ENCODE measurements at regions not wholly inside any gene's neighbourhood (a gene's known extent, or its start where the extent isn't known, plus 50 kb on each side); places are given as distances from the start of the nearest gene placed in this dataset.

GRCh38 chr6:102961902-102962301, 1568.4 kb downstream of the GRIK2 start:
- Histone ChIP-seq H3K27ac (ENCODE audit: insufficient read depth, low read depth, low read length) (no peak overlapping the region), H3K9me1 (replicated peaks; ENCODE audit: control insufficient read depth, extremely low read depth, insufficient read depth, low read length) (no peaks in the 10 kb centered on the region), H3K9ac (replicated peaks; ENCODE audit: extremely low read depth, insufficient read depth, low read length) (no peak overlapping the region), H4K20me1 (replicated peaks; ENCODE audit: control insufficient read depth, extremely low read depth, insufficient read depth, low read length) (no peaks in the 10 kb centered on the region), H3K79me2 (ENCODE audit: control insufficient read depth, insufficient read depth, low read length) (no peaks in the 10 kb centered on the region), H3K27me3 (ENCODE audit: control insufficient read depth in 2 of 2, insufficient read depth in 2 of 2, low read length in 2 of 2) (no peaks in the 10 kb centered on the region), H3K4me3 (replicated peaks in 1 of 3; ENCODE audit: insufficient read depth in 1 of 3, low read depth in 1 of 3, low read length in 3 of 3) (no peak overlapping the region), H3K36me3 (ENCODE audit: control insufficient read depth in 2 of 2, extremely low read depth in 1 of 2, insufficient read depth in 2 of 2, low read length in 2 of 2) (no peaks in the 10 kb centered on the region), H3K4me1 (ENCODE audit: control insufficient read depth, extremely low read depth, insufficient read depth, low read length) (no peaks in the 10 kb centered on the region), H3K9me3 (replicated peaks; ENCODE audit: control insufficient read depth, insufficient read depth, low read length) (no peaks in the 10 kb centered on the region), H3K4me2 (ENCODE audit: insufficient read depth, low read length) (no peak overlapping the region), H2AFZ (ENCODE audit: low read depth, low read length) (no peak overlapping the region)
- no TSS peak for BruUV-seq (replicated peaks)
- FAIRE-seq (no peak), DNase-seq (ENCODE audit: low read depth, low spot score) (no peak)
- ChIA-PET CTCF (no interaction called here), POLR2A (no interaction called here)
- dilution Hi-C loops (cut with MboI; ENCODE audit: extremely low pct_ligation_motif_present, low sequenced_read_pairs) = no loop called here
- TF ChIP-seq EZH2 (IDR thresholded peaks at IDR 0.05; ENCODE audit: borderline replicate concordance, low read depth, low read length, severe bottlenecking) = no peak
- TF ChIP-seq JUN (IDR thresholded peaks at IDR 0.05; ENCODE audit: borderline replicate concordance, insufficient read depth, insufficient read length, low read depth) = no peak
- TF ChIP-seq, protein P1, sequence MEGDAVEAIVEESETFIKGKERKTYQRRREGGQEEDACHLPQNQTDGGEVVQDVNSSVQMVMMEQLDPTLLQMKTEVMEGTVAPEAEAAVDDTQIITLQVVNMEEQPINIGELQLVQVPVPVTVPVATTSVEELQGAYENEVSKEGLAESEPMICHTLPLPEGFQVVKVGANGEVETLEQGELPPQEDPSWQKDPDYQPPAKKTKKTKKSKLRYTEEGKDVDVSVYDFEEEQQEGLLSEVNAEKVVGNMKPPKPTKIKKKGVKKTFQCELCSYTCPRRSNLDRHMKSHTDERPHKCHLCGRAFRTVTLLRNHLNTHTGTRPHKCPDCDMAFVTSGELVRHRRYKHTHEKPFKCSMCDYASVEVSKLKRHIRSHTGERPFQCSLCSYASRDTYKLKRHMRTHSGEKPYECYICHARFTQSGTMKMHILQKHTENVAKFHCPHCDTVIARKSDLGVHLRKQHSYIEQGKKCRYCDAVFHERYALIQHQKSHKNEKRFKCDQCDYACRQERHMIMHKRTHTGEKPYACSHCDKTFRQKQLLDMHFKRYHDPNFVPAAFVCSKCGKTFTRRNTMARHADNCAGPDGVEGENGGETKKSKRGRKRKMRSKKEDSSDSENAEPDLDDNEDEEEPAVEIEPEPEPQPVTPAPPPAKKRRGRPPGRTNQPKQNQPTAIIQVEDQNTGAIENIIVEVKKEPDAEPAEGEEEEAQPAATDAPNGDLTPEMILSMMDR (IDR thresholded peaks at IDR 0.05; ENCODE audit: extremely low read depth in 1 of 2, insufficient read depth in 1 of 2, low read depth in 1 of 2, low read length in 2 of 2) = no peak
- TF ChIP-seq FOS (IDR thresholded peaks at IDR 0.05; ENCODE audit: borderline replicate concordance, insufficient read depth, low read length) = no peak
- TF ChIP-seq, protein P2, sequence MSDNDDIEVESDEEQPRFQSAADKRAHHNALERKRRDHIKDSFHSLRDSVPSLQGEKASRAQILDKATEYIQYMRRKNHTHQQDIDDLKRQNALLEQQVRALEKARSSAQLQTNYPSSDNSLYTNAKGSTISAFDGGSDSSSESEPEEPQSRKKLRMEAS (IDR thresholded peaks at IDR 0.05; ENCODE audit: insufficient read depth, insufficient read length) = no peak
- no peak for TF ChIP-seq MYC (IDR thresholded peaks at IDR 0.05; ENCODE audit: low read depth, low read length)
- no peak for TF ChIP-seq POLR2A (IDR thresholded peaks at IDR 0.05; ENCODE audit: low read depth, low read length)
- TF ChIP-seq GATA2 (IDR thresholded peaks at IDR 0.05; ENCODE audit: insufficient read depth, insufficient read length, low read depth, low read length) = no peak
- TF ChIP-seq POLR2AphosphoS5 (IDR thresholded peaks at IDR 0.05; ENCODE audit: insufficient read depth, low read depth, low read length) = no peak
- intact Hi-C loops (cut with micrococcal nuclease) = no loop called here

Data from endothelial cell of umbilical vein (primary cell).